Medulla oblongata (tissue), 1 donor: ENCODE measurements at regions not wholly inside any gene's neighbourhood (a gene's known extent, or its start where the extent isn't known, plus 50 kb on each side); places are given as distances from the start of the nearest gene placed in this dataset.

Experiments
- DNase-seq: peaks from one replicate; pipeline ENCODE4 v3.0.0-alpha.2; 2015; ENCODE audit errors: extremely low spot score

- DNase-seq = no peak
These were observed 218.2 kb downstream of the SH3BP4 start for GRCh38 chr2:235170016-235170415.

- peak; percentile 37 for DNase-seq
These were observed 219.0 kb downstream of the SH3BP4 start for GRCh38 chr2:235170536-235171521.

GRCh38 chr2:235171550-235172031 is 219.8 kb downstream of the SH3BP4 start:
- DNase-seq = no peak

- no peak for DNase-seq
These were observed 228.8 kb downstream of the SH3BP4 start for GRCh38 chr2:235180642-235181041.

GRCh38 chr2:235183786-235184185 is 232.0 kb downstream of the SH3BP4 start:
- DNase-seq = no peak

GRCh38 chr2:235187806-235188205 is 236.0 kb downstream of the SH3BP4 start:
- DNase-seq = no peak

GRCh38 chr2:235191486-235191885 is 239.7 kb downstream of the SH3BP4 start:
- no peak for DNase-seq

- no peak for DNase-seq
These were observed 240.2 kb downstream of the SH3BP4 start for GRCh38 chr2:235191978-235192377.

GRCh38 chr2:235194351-235194750 is 242.5 kb downstream of the SH3BP4 start:
- peak; percentile 72 for DNase-seq

- no peak for DNase-seq
These were observed 243.0 kb downstream of the SH3BP4 start for GRCh38 chr2:235194836-235195235.

- DNase-seq = peak; percentile 74
These were observed 244.1 kb downstream of the SH3BP4 start for GRCh38 chr2:235195921-235196320.

- DNase-seq = no peak
These were observed 247.3 kb downstream of the SH3BP4 start for GRCh38 chr2:235199128-235199527.

- DNase-seq = no peak
These were observed 248.4 kb downstream of the SH3BP4 start for GRCh38 chr2:235200216-235200615.

GRCh38 chr2:235201756-235202155 is 249.9 kb downstream of the SH3BP4 start:
- no peak for DNase-seq

- no peak for DNase-seq
These were observed 253.1 kb downstream of the SH3BP4 start for GRCh38 chr2:235204948-235205347.

GRCh38 chr2:235206399-235206798 is 254.6 kb downstream of the SH3BP4 start:
- DNase-seq = no peak

- DNase-seq = no peak
These were observed 255.3 kb downstream of the SH3BP4 start for GRCh38 chr2:235206980-235207579.

GRCh38 chr2:235211056-235211455 is 259.2 kb downstream of the SH3BP4 start:
- no peak for DNase-seq

GRCh38 chr2:235212501-235213158 is 260.8 kb downstream of the SH3BP4 start:
- DNase-seq = no peak

- no peak for DNase-seq
These were observed 263.4 kb downstream of the SH3BP4 start for GRCh38 chr2:235215248-235215647.

GRCh38 chr2:235216901-235217300 is 265.1 kb downstream of the SH3BP4 start:
- DNase-seq = no peak

GRCh38 chr2:235217846-235218245 is 266.0 kb downstream of the SH3BP4 start:
- DNase-seq = no peak
